Thymus (tissue), 11 donors: ENCODE measurements at regions not wholly inside any gene's neighbourhood (a gene's known extent, or its start where the extent isn't known, plus 50 kb on each side); places are given as distances from the start of the nearest gene placed in this dataset.
"Not testable (repeated sequence)": the region's sequence is repeated elsewhere in the genome, so short reads cannot be mapped to it uniquely, and the experiment has no call there.

ENCODE experiments used
- DNase-seq, 9 donors: peaks; one replicate each; pipeline ENCODE4 v3.0.0-alpha.2; 2013; ENCODE audit warnings: low spot score in 9 of 9, low read depth in 6 of 9, missing footprints in 1 of 9
- H3K27ac ChIP-seq, 2 donors: one replicate each; pipeline ENCODE4 v1.5.1; 2013; ENCODE audit warnings: control low read depth in 1 of 2, low read depth in 1 of 2, low read length in 1 of 2, mild to moderate bottlenecking in 1 of 2, moderate library complexity in 1 of 2
- H3K27me3 ChIP-seq, 2 donors: one replicate each; pipeline ENCODE4 v1.5.1; 2013; ENCODE audit warnings: low read length in 1 of 2; ENCODE audit not compliant: control insufficient read depth in 2 of 2, insufficient read depth in 1 of 2
- H3K36me3 ChIP-seq, 2 donors: one replicate each; pipeline ENCODE4 v1.5.1; 2013; ENCODE audit warnings: low read length in 1 of 2, mild to moderate bottlenecking in 1 of 2, moderate library complexity in 1 of 2; ENCODE audit not compliant: control insufficient read depth in 2 of 2, insufficient read depth in 2 of 2
- H3K4me1 ChIP-seq, 2 donors: one replicate each; pipeline ENCODE4 v1.5.1; 2013; ENCODE audit warnings: low read length in 2 of 2; ENCODE audit not compliant: control insufficient read depth in 2 of 2, insufficient read depth in 2 of 2
- H3K4me3 ChIP-seq, 2 donors: one replicate each; pipeline ENCODE4 v1.5.1; 2013; ENCODE audit warnings: low read length in 2 of 2, control low read depth in 1 of 2, mild to moderate bottlenecking in 1 of 2
- H3K9me3 ChIP-seq, 2 donors: one replicate each; pipeline ENCODE4 v1.5.1; 2013; ENCODE audit warnings: low read length in 1 of 2, mild to moderate bottlenecking in 1 of 2; ENCODE audit not compliant: control insufficient read depth in 2 of 2, insufficient read depth in 1 of 2
- WGBS: extraction: QIAGEN DNeasy Blood & Tissue Kit; methylation state at CpG from one replicate; pipeline ENCODE4 v1.1.7; 2013; 5-methylcytosine and 5-hydroxymethylcytosine counted together
- donor health status: healthy.

DNA sequence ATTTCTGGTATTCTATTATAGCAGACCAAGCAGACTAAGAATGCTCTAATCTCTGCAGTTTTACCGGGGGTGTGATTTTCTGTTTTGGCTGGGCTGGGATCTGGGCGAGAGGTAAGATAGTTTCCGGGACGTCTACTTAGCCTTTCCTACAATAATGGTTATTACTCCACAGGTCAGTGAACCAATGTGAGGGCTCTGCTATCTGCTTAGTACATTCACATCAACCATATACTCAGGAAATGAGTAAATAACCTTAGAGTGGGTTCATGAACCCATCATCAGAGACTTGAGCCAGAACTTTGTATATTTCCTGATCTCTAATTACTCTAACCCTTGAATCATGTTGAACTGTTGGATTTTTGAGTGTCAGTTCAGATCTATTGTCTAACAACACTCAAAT lies 90.1 kb upstream of the NOL4 start:
- 94% methylated on average over 4 of the region's 4 CpGs for WGBS
- Histone ChIP-seq H3K9me3 (no peaks in the 10 kb centered on the region), H3K36me3 (no peaks in the 10 kb centered on the region), H3K27me3 (no peaks in the 10 kb centered on the region), H3K27ac (no peak overlapping the region), H3K4me1 (no peaks in the 10 kb centered on the region), H3K4me3 (no peak overlapping the region)
- DNase-seq: no peak

GRCh38 chr18:34315591-34316352 lies 91.1 kb upstream of the NOL4 start:
- DNase-seq: no peak
- H3K4me3 ChIP-seq: no peak overlapping the region
- 91% methylated on average over 6 of the region's 6 CpGs for WGBS
- no peaks in the 10 kb centered on the region for H3K27me3 ChIP-seq
- H3K4me1 ChIP-seq: no peaks in the 10 kb centered on the region
- no peak overlapping the region for H3K27ac ChIP-seq
- H3K9me3 ChIP-seq: no peaks in the 10 kb centered on the region
- no peaks in the 10 kb centered on the region for H3K36me3 ChIP-seq

DNA sequence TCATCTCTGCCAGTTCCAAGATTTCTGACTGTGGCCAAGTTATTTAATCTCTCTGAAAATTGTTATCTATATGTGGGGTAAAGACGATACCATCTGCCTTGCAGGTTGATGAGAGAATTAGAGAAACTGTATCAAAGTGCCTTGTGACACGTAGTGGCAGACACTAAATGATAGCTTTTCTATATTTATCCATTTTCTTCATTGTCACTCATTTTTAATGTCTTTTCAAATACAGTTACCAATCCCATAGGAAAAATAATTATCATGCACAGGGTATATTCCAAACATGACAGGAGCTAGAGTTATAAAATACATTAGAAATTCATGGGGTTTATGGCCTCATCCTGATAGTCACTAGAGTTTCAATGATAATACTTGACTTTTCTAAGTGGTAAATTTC lies 95.6 kb upstream of the NOL4 start:
- Histone ChIP-seq H3K9me3 (no peaks in the 10 kb centered on the region), H3K27ac (no peak overlapping the region), H3K4me3 (no peak overlapping the region), H3K4me1 (no peaks in the 10 kb centered on the region), H3K27me3 (no peaks in the 10 kb centered on the region), H3K36me3 (no peaks in the 10 kb centered on the region)
- no peak for DNase-seq
- WGBS: 90% methylated on average over 2 of the region's 2 CpGs

DNA sequence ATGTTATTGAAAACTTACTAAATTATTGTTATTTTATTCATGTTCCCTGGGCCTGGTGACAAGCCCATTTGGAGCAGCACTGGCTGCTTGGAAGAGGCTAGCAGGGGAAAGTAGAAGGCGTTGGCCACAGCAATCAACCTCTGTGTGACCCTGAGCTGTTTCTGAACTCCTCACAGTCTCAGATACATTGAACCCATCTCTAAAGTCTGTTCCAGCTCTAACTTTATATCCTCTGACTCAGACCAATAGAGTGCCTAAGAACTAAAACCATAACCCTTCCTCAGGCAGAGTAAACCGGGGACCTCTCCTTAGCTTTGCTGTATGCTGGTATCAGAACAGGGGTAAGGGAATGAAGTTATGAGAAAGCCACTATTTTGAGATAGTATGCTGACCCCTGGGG lies 96.4 kb upstream of the NOL4 start:
- Histone ChIP-seq H3K9me3 (no peaks in the 10 kb centered on the region), H3K27ac (no peak overlapping the region), H3K4me3 (no peak overlapping the region), H3K36me3 (no peaks in the 10 kb centered on the region), H3K27me3 (no peaks in the 10 kb centered on the region), H3K4me1 (no peaks in the 10 kb centered on the region)
- WGBS: 82% methylated on average over 2 of the region's 2 CpGs
- DNase-seq: no peak

GRCh38 chr18:34322365-34323289 lies 97.9 kb upstream of the NOL4 start:
- Histone ChIP-seq H3K27me3 (no peaks in the 10 kb centered on the region), H3K9me3 (no peaks in the 10 kb centered on the region), H3K4me1 (no peaks in the 10 kb centered on the region), H3K36me3 (no peaks in the 10 kb centered on the region), H3K4me3 (no peak overlapping the region), H3K27ac (no peak overlapping the region)
- 27% methylated on average over 16 of the region's 16 CpGs for WGBS
- peak in 4 of 9 donors; percentile 1 to 24 (median 3) for DNase-seq

DNA sequence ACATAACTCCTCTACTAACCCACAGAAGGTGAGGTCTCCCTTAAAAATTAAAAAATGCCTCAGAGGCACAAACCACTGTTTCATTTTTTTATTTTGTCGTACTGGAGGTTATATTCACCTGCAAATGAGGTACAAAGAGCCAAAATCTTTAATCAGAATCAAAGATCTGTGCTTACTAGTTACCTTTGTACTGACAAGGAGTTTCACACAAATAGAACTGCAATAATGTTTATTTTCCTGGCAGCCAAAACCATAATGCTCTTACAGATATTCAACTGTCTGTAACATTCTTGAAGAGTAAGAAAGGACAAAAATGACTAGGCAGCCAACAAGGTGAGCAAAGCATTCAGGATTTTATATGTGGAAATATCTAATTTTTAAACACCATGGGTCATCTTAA lies 105.1 kb upstream of the NOL4 start:
- Histone ChIP-seq H3K27me3 (no peaks in the 10 kb centered on the region), H3K9me3 (no peaks in the 10 kb centered on the region), H3K4me1 (no peaks in the 10 kb centered on the region), H3K27ac (no peak overlapping the region), H3K36me3 (no peaks in the 10 kb centered on the region), H3K4me3 (no peak overlapping the region)
- no peak for DNase-seq
- WGBS: 81% methylated on average over 1 of the region's 1 CpG

GRCh38 chr18:34330308-34330707 lies 105.6 kb upstream of the NOL4 start:
- H3K4me3 ChIP-seq: no peak overlapping the region
- no peaks in the 10 kb centered on the region for H3K27me3 ChIP-seq
- H3K27ac ChIP-seq: no peak overlapping the region
- 72% methylated on average over 3 of the region's 3 CpGs for WGBS
- no peaks in the 10 kb centered on the region for H3K9me3 ChIP-seq
- H3K4me1 ChIP-seq: no peaks in the 10 kb centered on the region
- no peaks in the 10 kb centered on the region for H3K36me3 ChIP-seq
- DNase-seq: no peak

DNA sequence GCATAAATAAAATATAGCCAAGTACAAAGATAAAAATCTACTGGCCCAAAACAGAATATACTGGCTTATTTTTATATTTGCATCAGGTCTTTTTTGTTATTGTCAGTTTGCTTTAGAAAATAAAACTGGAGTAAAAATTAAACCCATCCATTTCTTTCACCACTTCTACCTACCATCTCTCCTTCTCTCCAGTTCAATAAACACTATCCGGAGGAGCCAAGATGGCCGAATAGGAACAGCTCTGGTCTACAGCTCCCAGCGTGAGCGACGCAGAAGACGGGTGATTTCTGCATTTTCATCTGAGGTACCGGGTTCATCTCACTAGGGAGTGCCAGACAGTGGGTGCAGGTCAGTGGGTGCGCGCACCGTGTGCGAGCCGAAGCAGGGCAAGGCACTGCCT lies 106.2 kb upstream of the NOL4 start:
- 96% methylated on average over 12 of the region's 12 CpGs for WGBS
- not testable (repeated sequence) for H3K4me3 ChIP-seq, DNase-seq, H3K27ac ChIP-seq, H3K4me1 ChIP-seq, H3K36me3 ChIP-seq, H3K27me3 ChIP-seq, H3K9me3 ChIP-seq

GRCh38 chr18:34331343-34331742 lies 106.6 kb upstream of the NOL4 start:
- not testable (repeated sequence) for H3K4me3 ChIP-seq, H3K9me3 ChIP-seq, H3K4me1 ChIP-seq, H3K27me3 ChIP-seq, DNase-seq, H3K36me3 ChIP-seq, H3K27ac ChIP-seq
- 89% methylated on average over 15 of the region's 15 CpGs for WGBS
